Left kidney (tissue), 1 donor: ENCODE measurements at regions not wholly inside any gene's neighbourhood (a gene's known extent, or its start where the extent isn't known, plus 50 kb on each side); places are given as distances from the start of the nearest gene placed in this dataset.
"Not testable (repeated sequence)": the region's sequence is repeated elsewhere in the genome, so short reads cannot be mapped to it uniquely, and the experiment has no call there.

Experiments
- DNase-seq: peaks from one replicate; pipeline ENCODE4 v3.0.0-alpha.2; 2013

DNA sequence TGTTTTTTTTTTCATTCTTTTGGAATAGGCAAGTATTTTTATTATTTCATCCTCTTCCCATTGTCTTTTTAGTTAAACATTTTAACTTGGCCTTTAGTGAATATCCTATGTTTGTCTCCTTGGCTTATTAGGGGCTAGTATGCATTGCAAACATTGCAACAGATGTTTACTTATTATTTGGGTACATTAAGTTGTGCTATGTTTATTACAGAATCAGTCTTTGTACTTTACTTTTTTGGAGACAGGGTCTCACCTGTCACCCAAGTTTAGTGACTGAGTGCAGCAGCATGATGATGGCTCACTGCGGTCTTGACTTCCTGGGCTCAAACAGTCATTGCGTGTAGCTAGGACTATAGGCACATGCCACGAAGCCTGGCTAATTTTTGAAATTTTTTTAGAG lies 51.1 kb upstream of the NUDT6 start:
- DNase-seq: no peak

DNA sequence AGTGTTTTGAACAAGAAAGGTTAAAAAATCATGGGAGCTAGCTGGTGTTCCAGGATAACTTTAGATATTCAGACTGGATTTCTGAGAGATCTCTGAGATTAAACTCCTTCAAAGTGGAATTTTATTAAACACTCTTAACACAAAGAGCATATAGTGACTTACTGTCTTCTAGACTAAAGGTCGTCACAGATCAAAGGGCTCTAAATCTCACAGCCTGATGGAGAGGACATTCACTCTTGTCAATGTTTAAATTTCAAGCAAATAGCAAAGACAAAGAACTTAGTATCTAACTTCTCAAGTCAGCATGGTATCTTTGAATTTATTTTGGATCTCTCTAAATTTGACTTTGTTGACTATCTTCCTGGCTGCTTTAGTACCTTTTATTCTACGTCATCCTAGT lies 53.7 kb upstream of the NUDT6 start:
- DNase-seq: no peak

DNA sequence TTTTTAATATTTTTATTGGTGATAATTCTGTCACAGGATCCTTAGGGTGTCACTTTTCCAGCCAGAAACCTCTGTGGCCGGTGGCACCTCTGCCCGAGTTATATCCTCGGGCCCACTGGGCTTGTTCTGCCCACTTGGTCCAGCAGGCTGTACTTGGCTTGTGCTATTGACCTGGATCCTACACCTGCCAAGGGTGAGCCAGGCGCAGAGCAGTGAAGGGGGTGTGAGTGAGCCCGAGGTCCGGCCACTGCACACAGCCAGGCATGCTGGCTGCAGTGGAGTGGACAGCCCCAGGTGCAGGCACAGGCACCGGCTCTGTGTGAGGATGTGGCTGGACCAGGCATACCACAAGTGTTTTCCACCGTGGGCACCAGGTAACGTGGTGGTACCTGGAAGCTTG lies 54.7 kb upstream of the NUDT6 start:
- DNase-seq: no peak

DNA sequence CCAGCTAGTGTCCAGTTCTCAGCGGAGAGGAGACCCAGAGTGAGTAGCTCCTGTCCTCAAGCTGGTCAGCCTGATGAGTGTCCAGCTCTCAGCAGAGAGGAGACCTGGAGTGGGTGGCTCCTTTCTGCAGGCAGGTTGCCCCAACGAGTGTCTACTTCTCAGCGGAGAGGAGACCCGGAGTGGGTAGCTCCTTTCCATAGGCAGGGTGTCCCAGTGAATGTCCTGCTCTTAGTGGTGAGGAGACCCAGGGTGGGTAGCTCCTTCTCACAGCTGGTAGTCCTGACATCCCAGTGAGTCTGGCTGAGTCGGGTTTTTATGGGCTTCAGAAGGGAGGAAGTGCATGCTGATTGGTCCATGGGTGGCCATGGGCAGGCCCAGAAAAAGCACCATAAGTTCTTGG lies 55.7 kb upstream of the NUDT6 start:
- no peak for DNase-seq

DNA sequence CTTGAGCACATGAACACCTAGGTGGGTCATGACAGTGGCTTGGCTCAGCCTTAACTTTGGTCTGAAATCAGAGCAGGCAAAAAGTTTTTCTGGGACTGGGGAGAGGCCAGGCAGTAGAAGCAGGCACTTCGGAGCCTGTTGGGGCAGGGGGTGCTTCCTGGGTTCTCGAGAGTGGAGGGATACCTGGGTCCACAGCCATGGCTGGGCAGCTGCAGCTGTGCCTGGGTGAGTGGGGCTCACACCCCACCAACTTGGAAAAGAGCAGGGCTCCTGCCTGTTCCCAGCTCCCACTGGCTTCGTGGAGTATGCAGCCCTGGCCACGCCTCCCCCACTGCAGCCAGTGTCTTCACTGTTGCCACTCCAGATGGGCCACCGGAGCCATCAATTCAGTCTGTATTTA lies 56.4 kb upstream of the NUDT6 start:
- DNase-seq: no peak

DNA sequence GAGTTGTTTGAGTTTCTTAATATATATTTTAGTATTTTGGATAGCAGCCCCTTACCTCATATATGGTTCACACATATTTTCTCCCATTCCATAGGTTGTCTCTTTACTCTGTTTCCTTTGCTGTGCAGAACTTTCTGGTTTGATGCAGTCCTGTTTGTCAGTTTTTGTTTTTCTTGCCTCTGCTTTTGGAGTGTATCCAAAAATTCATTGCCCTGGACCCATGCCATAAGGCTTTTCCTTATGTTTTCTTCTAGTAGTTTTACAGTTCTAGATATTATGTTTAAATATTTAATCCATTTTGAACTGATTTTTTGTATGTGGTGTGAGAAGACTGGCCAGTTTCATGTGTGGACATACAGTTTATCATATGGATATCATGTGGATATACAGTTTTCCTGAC lies 58.5 kb upstream of the NUDT6 start:
- DNase-seq: no peak

DNA sequence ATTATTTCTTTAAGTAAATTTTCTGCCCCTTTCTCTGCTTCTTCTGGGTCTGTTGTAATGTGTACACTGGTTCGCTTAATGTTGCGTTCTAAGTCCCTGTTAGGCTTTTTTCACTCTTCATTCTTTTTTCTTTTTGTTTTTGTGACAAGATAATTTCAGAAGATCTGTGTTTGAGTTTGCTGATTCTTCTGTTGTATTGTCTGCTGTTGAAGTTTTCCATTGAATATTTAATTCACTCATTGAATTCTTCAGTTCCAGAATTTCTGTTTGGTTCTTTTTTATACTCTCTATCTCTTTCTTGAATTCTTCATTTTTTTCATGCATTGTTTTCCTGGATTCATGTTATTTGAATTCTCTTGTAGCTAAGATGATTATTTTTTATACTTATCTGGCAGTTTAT lies 66.3 kb upstream of the NUDT6 start:
- no peak for DNase-seq

DNA sequence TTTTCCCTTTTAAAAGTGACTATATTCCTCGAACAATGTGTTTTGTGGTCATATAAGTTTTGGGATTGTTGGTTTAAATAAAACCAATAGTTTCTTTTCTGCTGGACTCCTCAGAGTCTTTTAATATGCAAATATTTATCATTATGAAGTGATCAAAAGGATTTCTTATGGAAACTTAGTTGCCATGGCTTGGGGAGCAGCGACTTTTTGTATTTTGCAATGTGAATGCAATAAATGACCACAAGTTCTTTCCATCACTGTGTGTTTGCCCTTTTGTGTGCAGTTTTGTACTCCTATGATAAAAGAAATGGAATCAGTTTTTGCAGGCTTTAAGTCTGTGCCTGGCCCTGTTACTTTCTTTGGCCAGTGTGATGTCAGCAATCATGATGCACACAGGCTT lies 68.5 kb upstream of the NUDT6 start:
- DNase-seq: no peak

DNA sequence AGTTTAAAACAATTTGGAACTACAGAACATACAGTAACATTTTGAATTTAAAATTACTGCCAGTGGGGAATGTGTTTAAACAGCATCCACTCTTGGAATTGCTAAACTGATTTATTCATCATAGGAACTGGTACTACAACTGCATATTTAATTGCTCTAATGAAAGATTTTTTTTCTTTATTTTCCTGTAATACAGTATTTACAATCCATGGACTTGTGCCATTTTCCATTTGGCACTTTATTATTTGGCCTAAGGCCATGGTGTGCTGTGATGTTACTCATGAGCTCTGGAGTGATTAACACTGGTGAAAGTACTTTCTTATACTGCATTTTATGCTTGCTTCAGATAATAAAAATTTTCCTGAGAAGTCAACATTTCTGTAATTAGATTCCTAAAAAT lies 69.7 kb upstream of the NUDT6 start:
- DNase-seq: no peak

DNA sequence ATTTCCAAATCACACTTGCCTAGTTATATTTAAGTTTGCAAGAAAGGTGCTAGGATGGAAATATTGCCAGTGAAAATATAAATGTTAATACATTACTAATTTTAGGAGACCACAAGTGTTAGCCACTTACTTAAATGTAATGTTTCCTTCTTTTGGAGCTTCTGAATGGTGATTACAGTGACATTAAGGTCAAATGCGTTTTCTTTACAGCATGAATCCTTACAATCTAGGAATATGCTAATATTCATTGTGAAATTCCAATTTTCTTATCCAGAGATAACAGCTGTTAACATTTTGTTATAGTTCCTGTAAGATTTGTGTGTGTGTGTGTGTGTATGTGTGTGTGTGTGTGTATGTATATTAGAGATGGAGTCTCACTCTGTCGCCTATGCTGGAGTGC lies 70.2 kb upstream of the NUDT6 start:
- DNase-seq: no peak

DNA sequence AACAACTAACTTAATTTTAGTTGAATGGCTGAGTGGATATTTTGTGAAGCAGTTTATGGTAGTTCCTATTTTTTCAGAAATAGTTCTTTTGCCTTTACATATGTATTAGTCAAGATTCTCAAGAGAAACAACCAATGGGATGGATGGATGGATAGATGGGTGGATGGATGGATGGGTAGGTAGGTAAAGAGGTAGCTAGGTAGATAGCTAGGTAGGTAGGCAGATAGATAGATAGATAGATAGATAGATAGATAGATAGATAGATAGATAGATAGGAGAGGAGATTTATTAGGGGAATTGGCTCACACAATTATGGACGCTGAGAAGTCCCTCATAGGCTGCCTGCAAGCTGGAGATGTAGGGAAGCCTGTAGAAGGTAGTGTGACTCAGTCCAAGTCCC lies 74.0 kb upstream of the NUDT6 start:
- no peak for DNase-seq

DNA sequence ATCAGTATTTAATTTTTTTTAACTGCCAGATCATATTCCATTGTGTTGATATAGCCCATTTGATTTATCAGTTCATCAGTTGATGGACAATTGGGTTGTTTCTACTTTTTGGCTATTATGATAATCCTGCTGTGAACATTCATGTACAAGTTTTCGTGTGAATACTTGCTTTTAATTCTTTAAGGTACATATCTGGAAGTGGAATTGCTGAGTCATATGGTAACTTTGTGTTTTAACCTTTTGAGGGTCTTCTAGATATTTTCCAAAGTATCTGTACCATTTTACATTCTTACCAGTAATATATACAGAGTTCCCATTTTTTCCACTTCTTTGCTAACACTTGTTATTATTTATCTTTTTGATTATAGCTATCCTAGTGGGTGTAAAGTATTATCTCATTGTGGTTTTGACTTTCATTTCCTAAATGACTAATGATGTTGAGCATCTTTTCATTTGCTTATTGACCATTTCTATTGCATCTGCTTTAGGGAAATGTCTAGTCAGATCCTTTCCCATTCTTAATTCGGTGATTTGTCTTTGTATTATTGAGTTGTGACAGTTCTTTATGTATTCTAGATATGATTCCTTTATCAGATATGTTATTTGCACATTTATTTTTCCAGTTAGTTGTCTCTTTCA lies 75.2 kb upstream of the NUDT6 start:
- DNase-seq: no peak

DNA sequence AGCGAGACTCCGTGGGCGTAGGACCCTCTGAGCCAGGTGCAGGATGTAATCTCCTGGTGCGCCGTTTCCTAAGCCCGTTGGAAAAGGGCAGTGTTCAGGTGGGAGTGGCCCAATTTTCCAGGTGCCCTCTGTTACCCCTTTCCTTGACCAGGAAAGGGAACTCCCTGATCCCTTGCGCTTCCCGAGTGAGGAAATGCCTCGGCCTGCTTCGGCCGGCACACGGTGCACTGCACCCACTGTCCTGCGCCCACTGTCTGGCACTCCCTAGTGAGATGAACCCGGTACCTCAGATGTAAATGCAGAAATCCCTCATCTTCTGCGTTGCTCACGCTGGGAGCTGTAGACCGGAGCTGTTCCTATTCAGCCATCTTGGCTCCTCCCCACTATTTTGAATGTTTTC lies 81.7 kb upstream of the NUDT6 start:
- DNase-seq: not testable (repeated sequence)

DNA sequence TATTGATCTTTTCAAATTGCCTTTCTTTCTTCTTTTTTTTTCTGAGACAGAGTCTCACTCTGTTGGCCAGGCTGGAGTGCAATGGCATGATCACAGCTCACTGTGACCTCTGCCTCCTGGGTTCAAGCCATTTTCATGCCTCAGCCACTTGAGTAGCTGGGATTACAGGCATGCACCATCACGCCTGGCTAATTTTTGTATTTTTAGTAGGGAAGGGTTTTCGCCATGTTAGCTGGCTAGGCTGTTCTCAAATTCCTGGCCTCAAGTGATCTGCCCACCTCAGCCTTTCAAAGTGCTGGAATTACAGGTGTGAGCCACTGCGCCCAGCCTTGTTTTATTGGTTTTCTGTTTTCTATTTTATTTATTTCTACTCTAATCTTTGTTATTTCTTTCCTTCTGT lies 82.7 kb upstream of the NUDT6 start:
- not testable (repeated sequence) for DNase-seq

DNA sequence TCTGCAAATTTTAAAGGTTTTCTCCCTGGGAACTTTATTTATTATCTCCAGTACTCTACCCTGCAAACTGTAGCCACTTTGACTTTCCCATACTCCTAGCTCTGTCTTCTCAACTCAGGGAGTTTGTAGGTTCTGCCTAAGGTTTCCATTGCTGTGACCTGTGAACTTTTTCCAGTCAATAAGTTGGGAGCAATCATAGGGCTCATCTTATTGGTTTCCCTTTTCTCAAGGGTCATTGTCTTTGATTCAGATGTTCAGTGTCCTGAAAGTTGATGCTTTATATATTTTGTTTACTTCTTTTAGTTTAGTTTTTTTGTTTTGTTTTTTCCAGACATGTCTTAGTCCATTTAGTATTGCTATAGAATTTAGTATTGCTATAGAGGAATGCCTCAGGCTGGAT lies 85.3 kb upstream of the NUDT6 start:
- DNase-seq: no peak

DNA sequence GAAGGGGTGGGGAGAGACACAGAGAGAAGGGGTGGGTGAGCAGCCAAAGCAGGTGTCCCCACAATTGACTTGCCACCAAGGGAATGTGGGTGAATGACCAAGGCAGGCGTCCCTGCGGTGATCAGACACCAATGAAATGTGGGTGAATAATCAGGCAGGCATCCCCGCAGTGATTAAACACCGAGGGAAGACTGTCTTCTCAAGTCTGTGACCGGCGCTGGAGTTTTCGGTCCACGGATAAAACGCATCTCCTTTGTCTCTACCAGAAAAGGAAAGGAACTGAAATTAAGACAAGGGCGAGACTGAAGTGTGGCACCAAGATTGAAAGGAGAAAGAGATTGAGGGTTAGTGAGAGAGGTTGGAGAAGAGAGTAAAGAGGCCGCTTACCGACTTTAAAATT lies 90.0 kb upstream of the NUDT6 start:
- not testable (repeated sequence) for DNase-seq

DNA sequence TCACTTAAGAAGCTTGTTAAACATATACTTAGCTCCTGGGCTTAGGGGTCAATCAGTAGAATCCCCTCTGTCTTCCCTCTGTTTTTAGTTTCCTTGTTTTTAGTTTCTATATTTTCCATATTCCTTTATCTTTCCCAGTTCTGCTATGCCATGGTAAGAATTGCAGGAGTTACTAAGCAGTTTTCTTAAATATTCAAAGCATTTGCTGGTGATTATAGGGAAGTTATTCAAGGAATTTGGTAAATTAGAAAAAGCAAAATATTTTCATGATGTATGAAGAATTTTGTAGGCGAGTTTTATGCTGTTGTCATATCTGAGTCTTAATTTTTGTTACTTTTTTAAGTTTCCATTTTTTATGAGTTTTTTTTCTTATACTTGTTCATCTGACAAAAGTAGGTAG lies 91.6 kb upstream of the NUDT6 start:
- no peak for DNase-seq

DNA sequence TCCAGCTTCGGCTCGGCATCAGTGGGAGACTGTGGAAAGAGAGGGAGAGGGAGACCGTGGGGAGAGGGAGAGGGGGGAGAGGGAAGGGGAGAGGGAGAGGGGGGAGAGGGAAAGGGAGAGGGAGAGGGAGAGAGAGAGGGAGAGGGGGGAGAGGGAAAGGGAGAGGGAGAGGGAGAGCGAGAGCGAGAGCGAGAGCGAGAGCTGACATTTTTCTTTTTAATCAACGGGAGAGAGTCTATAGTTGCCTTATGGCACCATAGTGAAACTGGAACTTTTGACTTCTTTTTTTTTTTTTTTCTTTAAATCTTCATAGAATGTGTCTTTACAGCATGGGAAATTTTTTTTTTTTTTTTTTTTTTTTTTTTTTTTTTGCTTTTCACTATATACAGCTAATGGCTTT lies 94.7 kb upstream of the NUDT6 start:
- DNase-seq: no peak

DNA sequence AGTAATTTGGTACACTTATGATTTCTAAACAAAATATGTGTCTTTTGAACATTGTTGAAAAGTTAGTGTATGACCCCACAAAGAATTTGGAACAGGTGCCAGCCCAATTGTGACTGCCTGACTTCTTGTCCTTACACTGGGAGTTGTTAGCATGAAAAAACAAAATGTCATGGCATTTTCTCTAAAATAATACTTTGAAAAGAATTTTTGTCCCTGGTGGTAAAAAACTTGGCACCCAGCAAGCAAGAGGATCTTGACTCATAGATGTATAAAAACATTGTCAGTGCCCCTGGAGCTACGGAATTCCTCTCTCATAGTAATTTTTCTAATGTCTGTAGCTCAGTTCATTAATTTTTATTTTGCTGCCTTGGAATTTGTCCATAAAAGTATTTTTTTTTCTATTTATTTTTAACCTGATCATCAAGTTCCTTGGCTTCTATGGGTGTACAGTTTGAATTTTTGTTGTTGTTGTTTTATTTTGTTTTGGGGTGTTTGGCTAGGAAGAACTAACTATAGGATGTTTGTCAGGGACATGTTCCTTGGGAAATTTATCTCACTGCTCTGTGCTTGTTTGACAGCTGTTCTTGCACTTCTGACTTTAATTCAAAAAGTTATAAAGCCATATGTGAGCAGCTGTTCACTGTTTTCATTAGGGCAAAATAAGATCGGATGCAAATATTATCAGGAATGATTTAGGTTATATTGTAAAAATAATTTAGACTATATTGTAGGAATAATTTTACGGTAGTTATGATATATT lies 95.4 kb upstream of the NUDT6 start:
- DNase-seq: no peak

DNA sequence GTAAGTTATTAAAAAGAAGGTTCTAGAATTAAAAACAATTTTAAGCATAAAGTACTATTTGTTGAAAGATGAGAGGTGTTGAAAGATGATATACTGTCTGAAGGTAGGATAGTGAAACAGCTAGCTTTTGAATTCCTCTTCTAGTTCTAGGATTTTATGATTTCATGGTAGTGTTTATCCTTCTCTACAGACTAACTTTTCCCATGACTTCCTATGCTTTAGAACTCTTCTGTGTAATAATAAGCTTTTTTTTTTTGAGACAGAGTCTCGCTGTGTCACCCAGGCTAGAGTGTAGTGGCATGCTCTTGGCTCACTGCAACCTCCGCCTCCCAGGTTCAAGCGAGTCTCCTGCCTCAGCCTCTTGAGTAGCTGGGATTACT lies 96.0 kb upstream of the NUDT6 start:
- DNase-seq: no peak

DNA sequence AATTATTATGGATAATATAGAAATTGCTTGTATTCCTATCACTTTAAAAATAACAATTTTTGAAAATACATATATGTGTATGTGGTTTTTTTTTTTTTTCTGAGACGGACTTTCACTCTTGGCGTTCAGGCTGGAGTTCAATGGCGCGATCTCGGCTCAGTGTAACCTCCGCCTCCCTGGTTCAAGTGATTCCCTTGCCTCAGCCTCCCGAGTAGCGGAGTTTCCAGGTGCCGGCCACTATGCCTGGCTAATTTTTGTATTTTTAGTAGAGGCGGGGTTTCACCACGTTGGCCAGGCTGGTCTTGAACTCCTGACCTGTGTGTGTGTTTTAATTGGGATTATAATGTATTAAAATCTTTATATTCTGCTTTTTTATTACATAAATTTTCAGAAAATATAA lies 97.9 kb upstream of the NUDT6 start:
- no peak for DNase-seq

DNA sequence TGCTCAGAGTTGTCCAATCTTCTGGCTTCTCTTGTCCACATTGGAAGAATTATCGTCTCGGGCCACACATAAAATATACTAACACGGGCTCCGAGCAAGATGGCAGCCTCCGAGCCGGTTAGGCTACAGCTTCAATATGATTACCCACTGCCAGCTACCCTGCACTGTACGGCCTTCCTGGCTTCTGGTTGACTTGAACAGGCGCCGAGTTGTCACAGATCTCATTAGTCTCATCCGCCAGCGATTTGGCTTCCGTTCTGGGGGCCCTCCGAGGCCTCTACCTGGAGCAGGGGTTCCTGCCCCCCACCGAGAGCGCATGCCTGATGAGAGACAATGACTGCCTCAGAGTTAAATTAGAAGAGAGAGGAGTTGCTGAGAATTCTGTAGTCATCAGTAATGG lies 101.2 kb upstream of the NUDT6 start:
- DNase-seq: no peak

DNA sequence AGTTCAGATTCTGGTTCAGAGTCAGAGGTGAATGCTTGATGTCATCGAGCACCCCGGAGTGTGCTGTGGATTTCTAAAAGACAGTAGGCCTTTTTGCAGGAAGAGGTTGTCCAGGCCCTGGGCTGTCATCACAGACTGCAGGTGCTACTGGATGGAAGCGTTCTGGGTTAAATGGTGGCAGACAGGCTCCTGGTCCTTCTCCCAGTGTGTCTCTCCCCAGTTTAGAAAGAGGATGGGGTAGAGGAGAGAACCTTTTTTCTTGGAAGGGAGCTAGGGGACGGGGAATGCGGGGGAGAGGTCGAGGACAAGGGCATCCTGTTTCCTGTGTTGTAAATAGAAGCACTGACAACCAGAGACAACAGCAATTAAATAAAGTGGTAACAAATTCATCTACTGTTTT lies 102.3 kb upstream of the NUDT6 start:
- DNase-seq: no peak

DNA sequence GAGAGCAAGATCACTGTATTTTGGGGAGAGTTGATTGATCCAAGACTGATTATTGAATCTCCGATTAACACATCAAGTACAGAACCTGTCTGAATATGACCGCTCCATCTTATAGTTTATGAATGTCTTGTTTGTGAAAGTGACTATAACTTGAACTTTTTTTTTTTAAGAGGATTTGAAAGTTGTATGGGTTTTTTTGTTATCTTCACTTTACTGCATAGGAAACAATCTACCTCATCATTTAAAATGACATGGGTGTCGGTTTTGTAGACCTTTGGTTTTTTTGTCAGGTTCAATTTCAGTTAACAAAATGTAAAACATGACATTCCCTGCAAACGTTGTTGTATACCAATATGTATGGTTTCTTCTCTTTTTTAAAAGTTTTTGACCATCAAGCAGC lies 103.0 kb upstream of the NUDT6 start:
- no peak for DNase-seq
